H9 (cell line): ENCODE measurements at regions not wholly inside any gene's neighbourhood (a gene's known extent, or its start where the extent isn't known, plus 50 kb on each side); places are given as distances from the start of the nearest gene placed in this dataset.

Source experiments
- DNase-seq: peaks from one replicate; pipeline ENCODE4 v3.0.0-alpha.2; 2017
- H2AFZ ChIP-seq: one replicate; pipeline ENCODE4 v1.6.1; 2013; ENCODE audit warnings: mild to moderate bottlenecking, low read length, control low read depth, moderate library complexity
- H2AK5ac ChIP-seq: 2 replicates; pipeline ENCODE4 v1.6.1; 2013; ENCODE audit warnings: low read length, control low read depth, mixed read lengths; ENCODE audit not compliant: insufficient read length
- H2BK120ac ChIP-seq: one replicate; pipeline ENCODE4 v1.6.1; 2013; ENCODE audit warnings: low read depth, mild to moderate bottlenecking, low read length, control low read depth, inconsistent platforms; ENCODE audit not compliant: poor library complexity, severe bottlenecking
- H2BK12ac ChIP-seq: 2 replicates; pipeline ENCODE4 v1.6.1; 2013; ENCODE audit warnings: low read length, control low read depth, mixed read lengths, low read depth; ENCODE audit not compliant: insufficient read length
- H2BK15ac ChIP-seq: 2 replicates; pipeline ENCODE4 v1.6.1; 2013; ENCODE audit warnings: low read depth, low read length, control low read depth
- H2BK20ac ChIP-seq: one replicate; pipeline ENCODE4 v1.6.1; 2013; ENCODE audit warnings: low read depth, mild to moderate bottlenecking, low read length, control low read depth, inconsistent platforms; ENCODE audit not compliant: poor library complexity, severe bottlenecking
- H2BK5ac ChIP-seq: 2 replicates; pipeline ENCODE4 v1.6.1; 2013; ENCODE audit warnings: low read length, control low read depth, mixed read lengths; ENCODE audit not compliant: insufficient read length
- H3K14ac ChIP-seq: 2 replicates; pipeline ENCODE4 v1.6.1; 2013; ENCODE audit warnings: low read length, control low read depth; ENCODE audit not compliant: insufficient read depth
- H3K18ac ChIP-seq: 2 replicates; pipeline ENCODE4 v1.6.1; 2013; ENCODE audit warnings: low read depth, mild to moderate bottlenecking, mixed read lengths, low read length, control low read depth; ENCODE audit not compliant: insufficient read length
- H3K23ac ChIP-seq: 2 replicates; pipeline ENCODE4 v1.6.1; 2013; ENCODE audit warnings: low read length, control low read depth, mixed read lengths, low read depth; ENCODE audit not compliant: insufficient read length
- H3K23me2 ChIP-seq: 2 replicates; pipeline ENCODE4 v1.6.1; 2013; ENCODE audit warnings: low read depth, mild to moderate bottlenecking, mixed read lengths, low read length, control low read depth; ENCODE audit not compliant: insufficient read length, poor library complexity, severe bottlenecking
- H3K27ac ChIP-seq: 2 replicates; pipeline ENCODE4 v1.5.1; 2013; ENCODE audit warnings: low read length, control low read depth, mixed read lengths, low read depth; ENCODE audit not compliant: insufficient read length
- H3K27me3 ChIP-seq: 2 replicates; pipeline ENCODE4 v1.6.1; 2013; ENCODE audit warnings: low read length, control low read depth, inconsistent platforms; ENCODE audit not compliant: insufficient read depth
- H3K4ac ChIP-seq: 2 replicates; pipeline ENCODE4 v1.6.1; 2013; ENCODE audit warnings: low read depth, mild to moderate bottlenecking, control low read depth, inconsistent platforms, low read length, moderate library complexity
- H3K4me1 ChIP-seq: 2 replicates; pipeline ENCODE4 v1.6.1; 2013; ENCODE audit warnings: low read length, control low read depth, inconsistent platforms; ENCODE audit not compliant: insufficient read depth
- H3K4me2 ChIP-seq: 2 replicates; pipeline ENCODE4 v1.6.1; 2013; ENCODE audit warnings: low read length, control low read depth, mixed read lengths; ENCODE audit not compliant: insufficient read length, insufficient read depth
- H3K56ac ChIP-seq: 2 replicates; pipeline ENCODE4 v1.6.1; 2013; ENCODE audit warnings: low read depth, mild to moderate bottlenecking, mixed read lengths, low read length, control low read depth; ENCODE audit not compliant: insufficient read length
- H3K79me1 ChIP-seq: 2 replicates; pipeline ENCODE4 v1.6.1; 2013; ENCODE audit warnings: low read depth, mild to moderate bottlenecking, moderate library complexity, low read length, control low read depth, inconsistent platforms; ENCODE audit not compliant: insufficient read depth, poor library complexity, severe bottlenecking
- H3K79me2 ChIP-seq: 2 replicates; pipeline ENCODE4 v1.6.1; 2013; ENCODE audit warnings: low read length, control low read depth, inconsistent platforms; ENCODE audit not compliant: insufficient read depth
- H3K9ac ChIP-seq: 2 replicates; pipeline ENCODE4 v1.6.1; 2013; ENCODE audit warnings: low read length, control low read depth, mixed read lengths; ENCODE audit not compliant: insufficient read length; ENCODE audit errors: extremely low read depth
- H3K9me3 ChIP-seq: one replicate; pipeline ENCODE4 v1.6.1; 2013; ENCODE audit warnings: low read depth, low read length, inconsistent platforms; ENCODE audit not compliant: control insufficient read depth
- H3T11ph ChIP-seq: one replicate; pipeline ENCODE4 v1.6.1; 2013; ENCODE audit warnings: mild to moderate bottlenecking, low read length, control low read depth, inconsistent platforms
- H4K20me1 ChIP-seq: one replicate; pipeline ENCODE4 v1.6.1; 2013; ENCODE audit not compliant: control insufficient read depth, insufficient read length, insufficient read depth
- H4K5ac ChIP-seq: 2 replicates; pipeline ENCODE4 v1.6.1; 2013; ENCODE audit warnings: low read depth, mild to moderate bottlenecking, mixed read lengths, low read length, control low read depth; ENCODE audit not compliant: insufficient read length
- H4K8ac ChIP-seq: replicated peaks from 2 replicates; pipeline ENCODE4 v1.6.1; 2013; ENCODE audit warnings: low read length, control low read depth, mixed read lengths, low read depth; ENCODE audit not compliant: insufficient read length
- H4K91ac ChIP-seq: 2 replicates; pipeline ENCODE4 v1.6.1; 2013; ENCODE audit warnings: low read depth, mild to moderate bottlenecking, moderate library complexity, mixed read lengths, low read length, control low read depth; ENCODE audit not compliant: insufficient read length
- H3K27ac Mint-ChIP-seq, 3 experiments: 2 replicates in 2 of 3; 3 replicates in 1 of 3; pipeline ENCODE4 v1.8.0; 2020 to 2021; ENCODE audit warnings: mixed read lengths in 3 of 3, mild to moderate bottlenecking in 1 of 3, moderate library complexity in 1 of 3
- H3K27me3 Mint-ChIP-seq: 2 replicates; pipeline ENCODE4 v1.8.0; 2021; ENCODE audit warnings: low read depth, mild to moderate bottlenecking, moderate library complexity, mixed read lengths
- H3K36me3 Mint-ChIP-seq, 3 experiments: 2 replicates in 2 of 3; 3 replicates in 1 of 3; pipeline ENCODE4 v1.8.0; 2020 to 2021; ENCODE audit warnings: low read depth in 3 of 3, mixed read lengths in 3 of 3; ENCODE audit not compliant: insufficient read depth in 1 of 3
- H3K4me1 Mint-ChIP-seq, 2 experiments: 2 replicates each; pipeline ENCODE4 v1.8.0; 2020; ENCODE audit warnings: mixed read lengths in 2 of 2
- H3K4me3 Mint-ChIP-seq, 2 experiments: 2 replicates in 1 of 2; 3 replicates in 1 of 2; pipeline ENCODE4 v1.8.0; 2020 to 2021; ENCODE audit warnings: mild to moderate bottlenecking in 2 of 2, mixed read lengths in 2 of 2, moderate library complexity in 1 of 2
- H3K9me3 Mint-ChIP-seq, 2 experiments: 2 replicates in 1 of 2; 3 replicates in 1 of 2; pipeline ENCODE4 v1.8.0; 2020; ENCODE audit warnings: mild to moderate bottlenecking in 2 of 2, mixed read lengths in 2 of 2, moderate library complexity in 1 of 2
- CTCF ChIP-seq: fragments of 200-600 bp; sonication (generic); conservative IDR thresholded peaks from 3 replicates; pipeline ENCODE4 v1.8.0; 2021; ENCODE audit warnings: antibody characterized with exemption, mild to moderate bottlenecking

GRCh38 chr2:194696690-194697089 lies 960.3 kb upstream of the SLC39A10 start:
- H3K23me2 ChIP-seq, result no peaks in the 10 kb centered on the region
- no peaks in the 10 kb centered on the region for H3K9me3 Mint-ChIP-seq
- no peak overlapping the region for H2AFZ ChIP-seq
- H3K36me3 Mint-ChIP-seq, result no peaks in the 10 kb centered on the region; a peak in 1 of 7 replicates
- H2AK5ac ChIP-seq, result no peak overlapping the region
- no peak overlapping the region for H4K8ac ChIP-seq
- H3K4me2 ChIP-seq, result no peak overlapping the region
- H3K4me1 ChIP-seq, result no peaks in the 10 kb centered on the region
- H3K9ac ChIP-seq, result no peak overlapping the region
- H2BK12ac ChIP-seq, result no peak overlapping the region
- H3K23ac ChIP-seq, result no peak overlapping the region
- H3K79me1 ChIP-seq, result no peaks in the 10 kb centered on the region
- H2BK5ac ChIP-seq, result no peak overlapping the region
- no peaks in the 10 kb centered on the region for H4K20me1 ChIP-seq
- H2BK15ac ChIP-seq, result no peak overlapping the region
- no peak overlapping the region for H4K91ac ChIP-seq
- no peak overlapping the region for H3K27ac ChIP-seq
- H3K27me3 ChIP-seq, result no peaks in the 10 kb centered on the region
- no peak for TF ChIP-seq CTCF
- H2BK20ac ChIP-seq, result no peak overlapping the region
- no peaks in the 10 kb centered on the region for H3K9me3 ChIP-seq
- no peak overlapping the region for H3K4ac ChIP-seq
- H3K14ac ChIP-seq, result no peak overlapping the region
- no peak overlapping the region for H3T11ph ChIP-seq
- H3K27me3 Mint-ChIP-seq, result no peaks in the 10 kb centered on the region
- no peak overlapping the region for H3K18ac ChIP-seq
- no peaks in the 10 kb centered on the region for H3K4me1 Mint-ChIP-seq
- no peak overlapping the region for H3K4me3 Mint-ChIP-seq
- DNase-seq, result no peak
- H3K56ac ChIP-seq, result no peak overlapping the region
- H3K27ac Mint-ChIP-seq, result no peak overlapping the region
- no peak overlapping the region for H2BK120ac ChIP-seq
- H3K79me2 ChIP-seq, result no peaks in the 10 kb centered on the region
- H4K5ac ChIP-seq, result no peak overlapping the region
